CD4-positive, alpha-beta T cell treated with Interleukin-12 subunit alpha and Interleukin-12 subunit beta, for 1 hour (primary cell): ENCODE measurements at regions not wholly inside any gene's neighbourhood (a gene's known extent, or its start where the extent isn't known, plus 50 kb on each side); places are given as distances from the start of the nearest gene placed in this dataset.
A peak's percentile ranks its signal among the peaks of the same experiment; 100 is the strongest.

Experiments used
- DNase-seq: peaks from one replicate; pipeline ENCODE4 v3.0.0-alpha.2; 2020

- DNase-seq: no peak
Measured at GRCh38 chr13:26456650-26457049, 100.8 kb upstream of the WASF3 start.

DNA sequence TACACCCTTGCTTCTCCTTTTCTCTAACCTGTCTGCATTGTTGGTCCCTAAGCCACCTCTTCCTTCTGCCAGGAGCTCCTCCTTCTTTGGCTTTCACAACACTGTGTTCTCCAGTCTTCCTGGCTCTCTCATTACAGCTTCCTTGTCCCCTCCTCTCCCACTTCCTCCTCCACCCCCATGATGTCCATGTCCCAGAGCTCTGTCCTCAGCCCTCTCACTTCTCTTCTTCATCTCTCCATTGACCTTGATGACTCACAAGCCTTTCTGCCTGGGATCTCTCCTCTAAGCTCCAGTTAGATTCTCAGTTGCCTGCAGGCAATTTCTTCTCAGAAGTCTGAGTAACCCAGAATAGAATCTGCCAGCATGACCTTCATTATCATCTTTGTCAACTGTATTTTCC lies 100.3 kb upstream of the WASF3 start:
- no peak for DNase-seq

DNA sequence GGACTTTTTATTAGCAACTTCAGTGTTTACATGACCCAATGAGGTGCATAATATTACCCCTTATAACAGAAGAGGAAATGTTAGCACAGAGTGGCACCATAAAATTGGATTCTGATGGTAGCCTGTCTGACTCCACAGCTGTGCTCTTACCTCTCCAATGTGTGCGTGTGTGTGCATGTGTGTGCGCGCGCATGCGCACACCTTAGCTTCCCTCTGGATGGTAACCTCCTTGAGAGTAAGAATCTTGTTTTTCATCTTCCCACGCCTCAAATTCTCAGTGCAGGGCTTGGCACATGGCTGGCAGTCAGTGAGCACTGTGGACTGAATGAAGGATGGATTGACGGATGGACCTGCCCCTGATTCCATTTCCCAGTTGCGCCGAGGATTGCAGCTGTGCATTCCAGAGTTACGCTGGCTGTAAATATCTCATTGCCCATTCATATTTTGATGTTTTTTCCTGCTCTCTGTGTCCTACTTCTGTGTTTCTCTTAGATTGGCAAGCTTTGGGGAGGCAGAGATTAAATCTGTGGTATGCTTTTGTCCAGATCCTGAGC lies 99.2 kb upstream of the WASF3 start:
- DNase-seq: no peak

- DNase-seq: no peak
Measured at GRCh38 chr13:26459276-26460131, 98.0 kb upstream of the WASF3 start.

DNA sequence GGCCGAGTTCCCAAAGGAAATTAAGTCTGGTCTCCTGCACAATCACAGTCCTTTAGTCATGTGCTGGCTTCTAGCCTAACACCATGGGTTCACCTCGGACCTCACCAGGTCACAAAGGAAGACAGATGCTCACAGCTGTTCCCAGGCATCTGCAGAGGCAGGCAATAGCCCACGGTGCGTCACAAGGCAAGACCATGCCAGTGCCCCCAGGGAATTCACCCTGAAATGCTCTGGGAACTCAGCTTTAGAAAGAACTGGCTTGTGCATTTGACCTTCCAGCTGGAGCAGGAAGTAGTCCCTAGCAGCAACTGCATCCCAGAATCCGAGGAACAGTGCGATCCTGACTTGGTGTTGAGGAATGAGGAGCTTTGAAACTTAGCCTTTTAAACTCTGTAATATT lies 96.8 kb upstream of the WASF3 start:
- DNase-seq: no peak

GRCh38 chr13:26463296-26463695 lies 94.2 kb upstream of the WASF3 start:
- no peak for DNase-seq

- DNase-seq: no peak
Measured at GRCh38 chr13:26463848-26464247, 93.6 kb upstream of the WASF3 start.

DNA sequence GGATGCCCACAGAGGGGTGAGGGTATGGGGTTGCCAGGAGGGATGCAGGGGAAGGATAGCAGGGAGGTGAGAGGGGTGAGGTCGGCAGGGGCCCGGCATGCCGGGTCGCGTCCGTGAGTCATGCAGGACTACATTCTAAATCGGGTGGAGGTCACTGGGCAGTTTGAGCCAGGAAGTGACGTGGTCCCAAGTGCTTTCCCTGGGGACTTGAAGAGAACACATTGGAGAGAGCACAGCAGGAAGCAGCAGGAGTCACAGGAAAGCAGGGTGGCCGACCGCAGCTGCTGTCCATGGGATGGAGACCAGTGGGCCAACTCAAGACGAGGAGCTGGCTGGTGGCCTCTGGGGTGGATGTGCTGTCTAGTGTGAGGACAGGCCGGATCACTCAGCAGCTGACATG lies 92.0 kb upstream of the WASF3 start:
- no peak for DNase-seq

DNA sequence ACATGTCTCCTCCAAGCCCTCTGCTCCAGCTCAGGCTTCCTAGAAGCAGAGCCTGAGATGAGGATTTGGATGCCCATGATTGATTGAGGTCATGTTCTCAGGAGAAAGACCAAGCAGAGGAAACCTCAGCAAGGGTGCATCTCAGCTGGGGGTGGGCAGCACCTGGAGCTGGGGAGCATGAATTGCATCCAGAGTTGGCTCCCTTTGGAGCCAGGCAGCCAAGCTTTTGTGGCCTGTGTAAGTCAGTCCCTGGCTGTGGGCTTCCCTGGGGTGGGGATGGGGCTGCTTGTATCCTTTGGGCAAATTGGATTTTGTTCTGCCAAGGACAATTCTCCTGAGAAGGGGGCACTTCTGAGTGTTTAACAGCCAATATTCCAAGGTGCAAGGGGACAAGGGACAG lies 91.5 kb upstream of the WASF3 start:
- DNase-seq: no peak

- no peak for DNase-seq
Measured at GRCh38 chr13:26468265-26468801, 89.2 kb upstream of the WASF3 start.

DNA sequence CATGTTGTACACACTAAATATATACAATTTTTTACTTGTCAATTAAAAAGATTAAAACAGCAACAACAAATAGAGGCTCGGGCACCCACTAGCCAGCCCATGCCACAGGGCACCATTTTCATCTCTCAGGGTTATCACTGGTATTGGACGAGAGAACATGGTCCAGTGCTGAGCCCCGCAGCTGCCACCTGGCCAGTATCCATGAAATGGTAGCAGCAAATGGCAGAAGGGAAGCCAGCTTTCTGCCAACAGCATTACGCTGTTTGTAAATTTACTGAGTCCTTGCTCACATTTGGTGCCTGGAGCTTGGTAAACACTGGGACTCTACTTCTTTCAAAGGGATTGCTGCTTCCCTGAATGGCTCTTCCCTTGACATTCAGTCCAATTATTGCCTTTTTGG lies 87.9 kb upstream of the WASF3 start:
- no peak for DNase-seq

- DNase-seq: no peak
Measured at GRCh38 chr13:26471807-26472206, 85.7 kb upstream of the WASF3 start.

DNA sequence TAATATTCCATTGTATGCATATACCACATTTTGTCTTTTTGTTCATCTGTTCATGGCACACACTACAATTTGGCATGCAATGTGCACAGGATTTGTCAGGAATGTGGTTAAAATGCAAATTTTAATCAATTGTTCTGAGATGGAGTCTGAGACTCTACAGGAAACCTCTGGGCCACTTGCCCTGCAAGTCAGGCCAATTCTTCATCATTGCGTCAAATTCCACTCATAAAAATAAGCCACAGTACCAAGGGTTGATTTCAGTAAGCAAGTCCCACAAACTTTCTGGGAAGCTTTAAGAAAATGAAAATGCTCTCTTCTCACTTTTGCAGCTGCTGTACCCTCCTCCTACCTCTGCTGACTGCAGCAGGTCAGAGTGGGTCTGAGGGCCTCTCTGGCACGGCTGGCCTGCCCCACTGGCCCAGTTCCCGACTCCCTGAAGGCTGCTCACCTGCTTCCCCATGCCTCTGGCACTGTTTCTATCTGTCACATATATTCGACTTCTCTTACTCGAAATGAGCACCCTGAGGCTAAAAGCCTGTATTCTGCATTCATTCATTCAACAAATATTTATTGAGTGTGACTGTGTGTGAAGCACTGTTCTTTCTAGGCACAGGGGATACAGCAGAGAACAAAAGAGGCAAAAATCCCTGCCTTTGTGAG lies 83.8 kb upstream of the WASF3 start:
- no peak for DNase-seq

DNA sequence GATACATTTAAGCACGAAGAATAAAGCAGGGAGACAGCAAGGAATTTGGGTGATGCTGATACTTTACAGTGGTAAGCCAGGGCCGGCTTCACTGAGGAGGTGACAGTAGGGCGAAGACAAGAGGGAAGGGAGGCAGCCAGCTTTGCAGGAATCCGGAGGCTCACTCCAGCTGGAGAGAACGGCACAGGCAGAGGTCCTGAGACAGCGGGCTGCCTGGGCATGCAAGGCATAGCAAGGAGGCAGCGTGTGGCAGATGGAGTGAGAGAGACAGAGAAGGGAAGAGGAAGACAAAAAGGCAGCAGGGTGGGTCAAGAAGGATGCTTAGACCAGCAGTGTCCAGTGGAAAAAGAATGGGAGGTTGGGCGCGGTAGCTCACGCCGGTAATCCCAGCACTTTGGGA lies 83.2 kb upstream of the WASF3 start:
- no peak for DNase-seq

GRCh38 chr13:26475176-26476110 lies 82.0 kb upstream of the WASF3 start:
- DNase-seq: no peak

- no peak for DNase-seq
Measured at GRCh38 chr13:26476111-26476781, 81.2 kb upstream of the WASF3 start.

GRCh38 chr13:26476782-26477142 lies 80.7 kb upstream of the WASF3 start:
- no peak for DNase-seq

DNA sequence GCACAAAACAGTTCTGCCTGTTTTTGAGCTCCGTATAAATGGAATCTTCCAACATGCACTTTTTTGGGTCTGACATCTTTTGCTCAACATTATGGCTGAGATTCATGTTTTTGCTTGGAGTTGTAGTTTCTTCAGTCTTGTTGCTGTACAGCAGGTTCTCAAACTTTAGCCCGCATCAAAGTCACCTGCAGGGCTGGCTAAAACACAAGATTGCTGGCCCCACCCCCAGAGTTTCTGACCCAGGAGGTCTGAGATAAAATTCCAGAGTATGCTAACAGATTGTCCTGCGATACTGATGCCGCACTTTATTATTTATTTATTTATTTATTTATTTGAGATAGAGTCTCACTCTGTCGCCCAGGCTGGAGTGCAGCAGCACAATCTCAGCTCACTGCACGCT lies 79.8 kb upstream of the WASF3 start:
- no peak for DNase-seq

- no peak for DNase-seq
Measured at GRCh38 chr13:26480246-26480855, 77.1 kb upstream of the WASF3 start.

GRCh38 chr13:26482451-26483197 lies 74.9 kb upstream of the WASF3 start:
- peak; percentile 74 for DNase-seq

GRCh38 chr13:26483546-26483945 lies 73.9 kb upstream of the WASF3 start:
- DNase-seq: no peak
